Endothelial cell (in vitro differentiated cells): ENCODE measurements at regions not wholly inside any gene's neighbourhood (a gene's known extent, or its start where the extent isn't known, plus 50 kb on each side); places are given as distances from the start of the nearest gene placed in this dataset.
A peak's percentile ranks its signal among the peaks of the same experiment; 100 is the strongest.

Experiments used
- DNase-seq: peaks from one replicate; pipeline ENCODE4 v3.0.0; 2021; ENCODE audit warnings: low spot score
- H3K27ac Mint-ChIP-seq: one replicate; pipeline ENCODE4 v1.8.0; 2021; ENCODE audit warnings: mixed read lengths, inconsistent platforms; ENCODE audit not compliant: unreplicated experiment
- H3K27me3 Mint-ChIP-seq: one replicate; pipeline ENCODE4 v1.8.0; 2021; ENCODE audit warnings: mild to moderate bottlenecking, moderate library complexity, mixed read lengths, inconsistent platforms; ENCODE audit not compliant: unreplicated experiment
- H3K36me3 Mint-ChIP-seq: one replicate; pipeline ENCODE4 v1.8.0; 2021; ENCODE audit warnings: mild to moderate bottlenecking, low read depth, mixed read lengths, inconsistent platforms; ENCODE audit not compliant: unreplicated experiment
- H3K4me1 Mint-ChIP-seq: one replicate; pipeline ENCODE4 v1.8.0; 2021; ENCODE audit warnings: mild to moderate bottlenecking, mixed read lengths, inconsistent platforms; ENCODE audit not compliant: unreplicated experiment
- H3K4me3 Mint-ChIP-seq: one replicate; pipeline ENCODE4 v1.8.0; 2021; ENCODE audit warnings: mild to moderate bottlenecking, mixed read lengths, inconsistent platforms; ENCODE audit not compliant: unreplicated experiment
- H3K9me3 Mint-ChIP-seq: one replicate; pipeline ENCODE4 v1.8.0; 2021; ENCODE audit warnings: mixed read lengths, inconsistent platforms; ENCODE audit not compliant: unreplicated experiment
- CTCF ChIP-seq: fragments of 200-600 bp; sonication (generic); IDR thresholded peaks from one replicate; pipeline ENCODE4 v1.5.0; 2021; ENCODE audit warnings: antibody characterized with exemption; ENCODE audit not compliant: unreplicated experiment

- Mint-ChIP-seq H3K27me3 (peaks cover 1% of the 10 kb centered on the region), H3K4me1 (no peaks in the 10 kb centered on the region), H3K9me3 (no peaks in the 10 kb centered on the region), H3K27ac (no peak overlapping the region), H3K4me3 (no peak overlapping the region), H3K36me3 (no peaks in the 10 kb centered on the region)
- DNase-seq, result no peak
- TF ChIP-seq CTCF, result no peak
These were observed 285.1 kb downstream of the IL20RB start for GRCh38 chr3:137242836-137243400.

GRCh38 chr3:137246491-137246890 is 288.7 kb downstream of the IL20RB start:
- Mint-ChIP-seq H3K27ac (no peak overlapping the region), H3K27me3 (no peaks in the 10 kb centered on the region), H3K4me3 (no peak overlapping the region), H3K4me1 (no peaks in the 10 kb centered on the region), H3K9me3 (no peaks in the 10 kb centered on the region), H3K36me3 (no peaks in the 10 kb centered on the region)
- no peak for DNase-seq
- no peak for TF ChIP-seq CTCF

GRCh38 chr3:137249311-137249940 is 291.6 kb downstream of the IL20RB start:
- H3K4me3 Mint-ChIP-seq, result no peak overlapping the region
- H3K36me3 Mint-ChIP-seq, result no peaks in the 10 kb centered on the region
- H3K27me3 Mint-ChIP-seq, result no peaks in the 10 kb centered on the region
- H3K27ac Mint-ChIP-seq, result no peak overlapping the region
- H3K9me3 Mint-ChIP-seq, result no peaks in the 10 kb centered on the region
- H3K4me1 Mint-ChIP-seq, result no peaks in the 10 kb centered on the region
- DNase-seq, result no peak
- no peak for TF ChIP-seq CTCF

- no peaks in the 10 kb centered on the region for H3K4me1 Mint-ChIP-seq
- no peak for DNase-seq
- no peak for TF ChIP-seq CTCF
- H3K36me3 Mint-ChIP-seq, result no peaks in the 10 kb centered on the region
- H3K4me3 Mint-ChIP-seq, result no peak overlapping the region
- no peak overlapping the region for H3K27ac Mint-ChIP-seq
- no peaks in the 10 kb centered on the region for H3K9me3 Mint-ChIP-seq
- peaks cover 2% of the 10 kb centered on the region for H3K27me3 Mint-ChIP-seq
These were observed 301.3 kb downstream of the IL20RB start for GRCh38 chr3:137259089-137259488.

- H3K27ac Mint-ChIP-seq, result no peak overlapping the region
- no peak for TF ChIP-seq CTCF
- H3K4me1 Mint-ChIP-seq, result no peaks in the 10 kb centered on the region
- H3K9me3 Mint-ChIP-seq, result no peaks in the 10 kb centered on the region
- DNase-seq, result peak; percentile 5
- no peaks in the 10 kb centered on the region for H3K36me3 Mint-ChIP-seq
- peaks cover 2% of the 10 kb centered on the region for H3K27me3 Mint-ChIP-seq
- H3K4me3 Mint-ChIP-seq, result no peak overlapping the region
These were observed 301.9 kb downstream of the IL20RB start for GRCh38 chr3:137259701-137260100.
